DOHH2 (cell line): ENCODE measurements at regions not wholly inside any gene's neighbourhood (a gene's known extent, or its start where the extent isn't known, plus 50 kb on each side); places are given as distances from the start of the nearest gene placed in this dataset.

ENCODE experiments used
- CTCF ChIP-seq: fragments of 200-600 bp; sonication (generic); IDR thresholded peaks from one replicate; pipeline ENCODE4 v1.5.1; 2014; ENCODE audit warnings: antibody characterized with exemption, mild to moderate bottlenecking, low read depth, low read length; ENCODE audit not compliant: poor library complexity, severe bottlenecking
- EZH2phosphoT487 ChIP-seq: fragments of 200-600 bp; sonication (generic); IDR thresholded peaks from 2 replicates; pipeline ENCODE4 v1.6.1; 2017; ENCODE audit warnings: borderline replicate concordance, mild to moderate bottlenecking, antibody characterized with exemption, low read length, moderate library complexity, mixed read lengths

- TF ChIP-seq CTCF (no peak), EZH2phosphoT487 (no peak)
These were observed 167.7 kb upstream of the NPVF start for GRCh38 chr7:25395976-25396375.
